Bone marrow (tissue), 2 donors: ENCODE measurements at regions not wholly inside any gene's neighbourhood (a gene's known extent, or its start where the extent isn't known, plus 50 kb on each side); places are given as distances from the start of the nearest gene placed in this dataset.
"Not testable (repeated sequence)": the region's sequence is repeated elsewhere in the genome, so short reads cannot be mapped to it uniquely, and the experiment has no call there.

ENCODE experiments used
- DNase-seq, 2 donors: peaks; one replicate each; lab custom pipeline; 2025; lab: John Stamatoyannopoulos, UW

DNA sequence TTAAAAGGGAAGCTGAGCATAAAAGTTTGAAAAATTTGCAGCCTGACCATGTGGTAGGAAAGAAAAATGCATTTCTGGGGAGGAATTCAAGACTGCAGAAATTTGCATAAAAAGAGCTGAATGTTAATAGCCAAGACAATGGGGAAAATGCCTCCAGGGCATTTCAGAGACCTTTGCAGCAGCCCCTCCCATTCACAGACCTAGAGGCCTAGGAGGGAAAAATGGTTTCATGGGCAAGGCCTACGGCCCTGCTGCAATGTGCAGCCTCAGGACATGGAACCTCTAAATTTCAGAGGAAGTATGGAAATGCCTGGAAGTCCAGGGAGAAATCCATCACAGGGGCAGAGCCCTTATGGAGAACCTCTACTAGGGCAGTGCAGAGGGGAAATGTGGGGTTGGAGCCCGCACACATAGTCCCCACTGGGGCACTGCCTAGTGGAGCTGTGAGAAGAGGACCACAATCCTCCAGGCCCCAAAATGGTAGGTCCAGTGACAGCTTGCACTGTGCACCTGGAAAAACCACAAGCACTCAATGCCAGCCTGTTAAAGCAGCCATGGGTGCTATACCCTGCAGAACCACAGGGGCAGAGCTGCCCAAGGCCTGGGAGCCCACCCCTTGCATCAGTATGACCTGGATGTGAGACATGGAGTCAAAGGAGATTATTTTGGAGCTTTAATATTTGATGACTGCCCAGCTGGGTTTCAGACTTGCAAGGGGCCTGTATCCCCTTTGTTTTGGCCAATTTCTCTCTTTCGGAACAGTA lies 243.8 kb downstream of the DNAJB9 start:
- no peak for DNase-seq

DNA sequence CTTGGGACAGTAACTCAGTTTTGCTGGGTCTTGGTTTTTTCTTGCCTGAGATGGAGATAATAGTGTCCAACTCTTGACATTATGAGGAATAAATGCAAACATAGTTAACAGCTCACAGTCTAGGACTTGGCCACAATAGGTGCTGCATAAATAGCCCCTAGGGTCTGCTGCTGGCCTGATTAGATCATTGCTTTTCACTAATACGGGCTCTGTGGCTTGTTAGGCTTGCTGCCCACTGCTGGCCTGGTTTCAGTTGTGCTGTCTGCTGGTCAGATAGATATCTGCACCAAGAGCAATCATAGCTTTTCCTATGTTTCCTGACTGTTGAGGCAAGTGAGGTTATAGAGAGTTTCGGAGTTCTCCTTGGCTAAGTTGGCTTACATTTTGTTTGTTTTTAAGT lies 246.1 kb downstream of the DNAJB9 start:
- no peak for DNase-seq

DNA sequence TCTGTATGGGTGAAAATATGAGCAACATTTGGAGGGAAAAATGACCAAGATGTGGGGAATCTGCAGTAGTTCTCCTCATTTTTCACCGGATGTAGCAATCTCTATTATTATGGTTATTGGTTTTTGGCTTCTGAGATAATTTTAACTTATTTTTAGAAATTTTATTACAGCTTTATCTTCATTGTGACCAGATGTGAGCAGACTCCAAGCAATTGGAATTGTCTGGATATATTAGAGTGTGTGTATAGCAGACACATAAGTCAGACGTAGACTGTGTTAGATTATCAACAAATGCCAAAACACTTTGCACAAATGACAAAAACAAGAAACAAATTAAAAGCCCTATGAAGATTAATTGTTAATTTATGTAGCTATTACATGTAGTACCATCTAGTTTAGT lies 249.1 kb downstream of the DNAJB9 start:
- DNase-seq = no peak

DNA sequence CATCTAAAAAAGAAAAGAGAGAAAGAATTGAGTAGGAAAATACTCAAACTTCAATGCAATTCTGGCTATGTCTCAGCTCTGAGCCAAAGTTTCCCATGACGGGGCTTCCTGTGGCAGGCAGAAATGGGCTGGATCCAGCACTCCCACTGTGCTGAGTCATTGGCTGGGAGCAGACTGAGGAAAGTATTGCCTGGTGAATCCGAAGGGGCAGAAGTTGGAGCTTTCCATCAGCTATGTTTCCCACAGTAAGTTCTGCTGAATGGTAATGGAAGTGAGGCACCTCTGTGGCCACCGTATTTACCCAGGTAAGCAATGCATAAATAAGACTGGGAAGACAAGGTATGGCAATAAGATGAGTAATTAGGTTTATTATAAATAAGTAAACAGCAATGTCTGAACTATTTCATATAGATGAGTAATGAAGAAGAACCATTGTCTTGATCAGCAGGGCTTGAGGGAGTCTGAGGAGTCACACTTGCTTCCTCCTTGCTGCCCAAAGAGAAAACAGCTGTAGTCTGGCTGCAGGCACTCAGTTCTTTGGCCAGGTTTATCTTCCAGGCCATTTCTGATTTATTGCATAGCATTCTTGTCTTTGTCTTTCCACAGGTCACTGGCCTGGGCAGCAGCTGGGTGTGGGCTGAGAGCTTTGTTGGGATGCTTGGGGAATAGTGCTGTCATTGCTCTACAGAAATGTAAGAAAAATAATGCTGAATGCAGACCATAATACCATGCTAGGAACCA lies 255.3 kb downstream of the DNAJB9 start:
- no peak for DNase-seq

DNA sequence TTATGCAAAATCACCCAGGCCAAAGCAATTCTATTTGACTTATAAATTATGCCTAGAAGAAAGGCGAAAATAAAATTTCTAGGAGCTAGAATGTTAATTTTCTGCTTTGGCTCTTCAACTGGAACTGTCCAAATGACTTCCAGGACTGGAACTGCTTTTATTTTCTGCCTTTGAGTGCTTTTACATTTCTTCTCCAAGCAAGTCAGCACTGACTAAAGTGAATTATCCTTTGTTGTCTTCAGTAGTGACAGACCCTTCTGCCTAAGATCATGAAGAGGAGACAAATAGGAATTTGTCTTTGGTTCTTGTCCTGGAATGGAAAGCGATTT lies 255.9 kb downstream of the DNAJB9 start:
- DNase-seq = no peak

DNA sequence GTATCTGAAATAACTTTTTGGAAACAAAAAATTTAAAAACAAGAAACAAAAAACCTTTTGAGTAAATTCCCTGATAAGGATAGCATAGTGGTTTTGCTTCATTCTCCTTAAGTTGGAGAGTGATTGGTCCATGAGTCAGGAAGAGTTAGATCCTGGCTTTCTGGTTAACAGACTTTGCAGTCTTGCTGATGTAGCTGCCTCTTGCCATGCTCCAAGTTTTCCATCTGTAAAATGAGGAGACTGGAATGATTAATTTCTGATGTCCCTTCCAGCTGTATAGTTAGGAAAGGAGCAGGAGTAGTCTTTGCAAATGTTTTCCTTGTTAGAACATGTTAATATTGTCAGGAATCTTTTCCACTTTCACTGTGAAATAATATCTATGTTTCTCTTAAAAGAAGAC lies 266.6 kb downstream of the DNAJB9 start:
- DNase-seq = no peak

DNA sequence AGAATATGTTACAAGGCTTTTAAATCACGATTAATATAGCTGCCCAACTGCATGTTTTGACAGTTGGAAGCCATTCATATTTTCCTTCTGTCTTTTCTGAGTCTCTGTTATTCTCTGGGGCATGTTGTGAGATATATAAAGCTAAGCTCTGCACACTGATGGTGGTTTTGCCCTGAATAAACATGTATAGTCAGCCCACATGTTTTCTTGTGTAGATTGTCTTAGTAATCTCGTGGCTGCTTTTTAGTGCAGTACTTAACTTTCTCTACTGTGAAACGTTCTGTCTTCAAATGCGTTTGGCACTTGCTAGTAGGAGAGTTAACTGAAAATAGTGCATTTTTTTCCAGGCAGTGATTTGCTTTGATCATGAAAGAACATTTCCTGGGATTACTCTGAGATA lies 268.5 kb downstream of the DNAJB9 start:
- DNase-seq = no peak

DNA sequence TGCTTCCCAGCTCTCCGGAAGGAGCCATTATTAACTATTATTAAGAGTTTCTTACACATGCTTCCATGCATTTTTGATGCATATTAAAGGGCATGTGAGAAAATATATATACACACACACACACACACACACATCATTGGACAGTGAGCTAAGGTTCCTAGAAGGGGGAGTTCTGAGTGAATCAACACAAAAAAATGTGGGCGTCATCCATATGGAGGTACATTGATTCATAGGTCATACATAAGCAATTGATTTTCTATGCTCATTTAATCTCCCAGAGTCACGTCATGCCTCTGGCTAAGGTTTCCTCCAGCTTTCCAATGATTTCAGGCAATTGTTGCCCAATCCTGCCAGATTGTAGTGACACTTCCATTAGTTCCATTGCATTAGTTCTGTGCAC lies 269.4 kb downstream of the DNAJB9 start:
- no peak for DNase-seq

DNA sequence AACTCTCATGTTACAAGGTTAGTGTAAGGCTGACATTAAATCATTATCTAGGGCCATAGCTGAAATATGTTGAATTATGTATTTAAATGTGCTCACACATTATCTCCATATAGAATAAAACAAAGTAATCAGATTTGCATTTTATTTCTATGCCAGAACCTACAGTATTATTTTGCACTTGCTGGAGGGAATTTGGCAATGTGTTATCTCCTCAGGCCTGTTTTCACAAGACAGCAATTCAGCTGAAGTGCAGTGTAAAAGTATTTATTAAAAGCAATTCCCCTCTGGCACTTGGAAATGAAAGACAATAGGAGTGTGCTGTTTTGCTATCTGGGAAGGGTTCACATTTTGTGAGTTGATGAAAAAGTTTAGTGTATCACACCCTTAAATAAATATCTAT lies 276.3 kb downstream of the DNAJB9 start:
- DNase-seq = no peak

DNA sequence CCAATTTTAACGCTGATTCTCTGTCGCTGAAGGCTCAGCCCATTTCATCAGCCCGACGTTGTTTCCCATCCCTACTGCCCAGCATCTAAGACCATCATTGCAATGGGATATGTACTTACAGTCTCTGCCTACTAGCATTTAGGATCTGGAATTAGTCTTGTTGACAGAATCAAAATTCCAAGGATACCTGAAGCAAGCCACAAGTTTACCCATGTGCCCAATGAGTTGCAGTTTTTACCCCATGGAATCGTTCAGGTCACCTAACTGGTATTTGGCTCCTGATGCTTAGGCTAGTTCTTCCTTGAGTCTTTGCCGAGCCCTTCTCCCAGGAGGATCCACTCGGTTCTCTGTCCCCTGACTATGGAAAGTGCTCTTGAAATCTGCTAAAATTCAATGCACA lies 276.8 kb downstream of the DNAJB9 start:
- DNase-seq = no peak

DNA sequence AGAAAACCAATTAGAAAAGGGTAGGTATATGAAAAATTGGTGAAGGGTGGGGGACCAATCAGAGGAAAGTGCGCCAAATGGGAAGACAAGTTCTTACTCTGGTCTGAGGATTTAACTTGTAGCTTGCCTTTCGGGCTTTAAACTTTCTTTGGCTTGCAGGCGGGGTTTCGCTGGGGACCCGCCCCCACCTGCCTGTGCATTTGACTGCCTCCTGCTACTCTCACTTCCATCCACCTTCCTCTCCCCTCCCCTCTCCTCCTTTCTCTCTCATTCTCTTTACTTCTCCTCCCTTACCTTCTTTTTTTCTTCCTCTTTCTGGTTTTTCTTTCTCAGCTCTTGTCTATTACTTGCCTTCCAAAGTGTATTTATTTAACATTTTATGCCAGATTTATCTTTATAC lies 278.8 kb downstream of the DNAJB9 start:
- DNase-seq = no peak

DNA sequence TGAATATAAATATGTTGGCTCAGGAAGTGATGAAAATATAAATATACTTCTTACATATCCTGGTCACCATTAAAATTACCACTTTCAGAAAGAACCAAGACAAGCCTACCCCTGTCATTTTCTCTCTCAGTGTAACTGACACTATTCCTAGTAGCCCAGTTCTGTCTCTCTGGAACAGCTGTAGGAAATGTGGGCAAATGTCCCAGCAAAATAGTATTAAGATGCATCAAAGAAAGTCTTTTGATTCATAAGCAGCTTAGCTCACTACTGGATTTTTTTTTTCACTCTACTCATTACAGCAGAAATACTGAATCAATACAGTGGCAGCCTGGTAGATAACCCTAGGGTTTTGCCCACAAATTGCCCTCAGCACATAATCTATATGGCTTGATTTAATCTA lies 290.9 kb downstream of the DNAJB9 start:
- DNase-seq = no peak

DNA sequence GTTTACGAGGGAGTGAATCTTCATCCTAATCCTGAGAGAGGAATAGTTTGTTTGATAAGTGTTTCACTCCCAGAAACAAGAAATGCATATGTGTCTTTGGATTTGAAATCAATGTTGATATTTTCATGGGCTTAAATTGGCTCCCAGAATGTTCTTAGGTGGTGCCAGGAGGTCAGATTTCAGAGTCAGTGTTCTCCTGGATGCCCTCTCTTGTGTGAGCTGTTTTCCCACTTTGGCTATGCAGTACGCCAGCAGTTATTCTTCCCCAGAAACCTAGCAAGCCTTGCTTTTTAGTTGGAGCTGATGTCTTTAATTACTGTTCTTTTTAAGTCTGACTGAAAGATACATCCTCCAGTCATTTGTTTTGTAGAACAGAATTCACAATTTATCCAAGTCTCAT lies 291.4 kb downstream of the DNAJB9 start:
- DNase-seq = no peak

DNA sequence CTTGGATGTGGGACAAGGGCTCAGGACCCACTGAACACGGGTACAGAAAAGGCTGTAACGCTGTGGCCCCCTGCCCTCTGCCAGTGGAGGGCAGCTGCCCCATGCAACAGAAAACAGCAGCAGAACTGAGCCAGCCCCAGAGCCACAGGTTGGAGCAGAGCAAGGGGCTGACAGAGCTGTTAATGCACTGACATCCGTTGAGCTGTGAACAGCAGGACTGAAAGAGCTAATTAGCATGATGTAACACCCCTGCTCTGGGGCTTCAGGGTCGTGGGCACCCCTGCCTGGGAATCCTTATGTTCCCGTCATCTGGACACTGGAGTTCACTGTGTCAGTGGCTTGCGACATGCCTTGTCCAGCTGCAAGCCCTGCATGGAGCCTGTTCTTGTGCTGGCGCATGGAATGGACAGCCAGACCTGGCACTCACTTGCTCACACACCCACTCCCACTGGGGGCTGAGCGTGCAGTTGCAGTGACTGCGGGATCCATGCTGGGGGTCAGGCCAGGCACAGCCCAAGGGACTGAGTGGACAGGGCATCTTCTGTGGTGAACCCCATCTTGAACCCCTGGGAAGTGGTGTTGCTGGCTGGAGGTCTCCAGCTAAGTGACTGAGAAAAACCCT lies 293.7 kb downstream of the DNAJB9 start:
- no peak for DNase-seq

DNA sequence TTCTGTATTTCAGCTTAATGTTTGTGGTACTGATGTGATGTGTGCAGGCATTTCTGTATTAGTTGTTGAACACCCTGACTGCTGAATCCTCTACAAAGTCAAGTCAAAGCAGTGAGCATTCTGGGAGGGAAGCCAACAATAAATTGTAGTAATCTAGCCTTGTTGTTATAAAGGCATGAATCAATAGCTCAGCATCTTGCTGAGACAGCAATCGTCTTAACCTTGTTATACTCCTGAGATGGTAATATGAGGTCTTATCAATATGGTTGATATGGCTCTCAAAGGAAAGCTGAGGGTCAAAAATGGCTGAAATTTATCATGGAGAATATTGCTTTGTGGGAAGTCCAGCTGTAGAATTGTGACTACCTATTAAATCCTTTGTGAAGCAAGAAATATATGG lies 299.4 kb downstream of the DNAJB9 start:
- no peak for DNase-seq

DNA sequence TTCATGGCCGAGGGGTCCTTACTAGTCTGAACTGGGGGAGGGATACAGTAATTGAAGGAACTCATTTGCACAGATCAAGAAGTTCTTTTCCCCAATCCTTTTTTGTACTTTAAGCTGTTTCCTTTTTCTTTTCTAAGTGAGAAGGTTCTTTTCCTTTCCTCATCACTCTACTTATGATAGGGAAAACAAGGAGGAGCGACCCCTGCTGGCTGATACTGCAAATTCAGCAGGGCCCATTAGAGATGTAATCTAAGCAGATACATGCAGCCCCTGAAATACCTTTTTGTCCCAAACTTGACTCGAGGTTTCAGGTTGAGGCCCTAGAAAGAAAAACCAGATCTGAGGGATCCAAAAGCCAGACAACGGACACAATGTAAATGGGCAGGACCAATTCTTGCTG lies 305.5 kb downstream of the DNAJB9 start:
- DNase-seq = no peak

DNA sequence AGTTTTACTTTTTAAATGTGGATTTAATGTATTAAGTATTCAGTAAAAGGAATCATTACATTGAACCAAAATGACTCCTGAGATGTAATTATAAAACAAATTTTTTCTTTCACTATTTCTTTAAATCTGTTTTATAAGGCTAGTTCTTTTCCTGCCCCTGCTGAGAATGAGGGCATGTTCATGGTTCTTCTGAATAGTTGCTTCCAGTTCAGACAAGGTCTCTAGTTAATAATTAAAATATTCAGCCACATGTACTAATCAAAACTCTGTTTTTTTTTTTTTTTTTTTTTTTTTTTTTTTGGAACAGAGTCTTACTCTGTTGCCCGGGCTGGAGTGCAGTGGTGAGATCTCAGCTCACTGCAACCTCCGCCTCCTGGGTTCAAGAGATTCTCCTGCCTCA lies 321.2 kb downstream of the DNAJB9 start:
- no peak for DNase-seq

DNA sequence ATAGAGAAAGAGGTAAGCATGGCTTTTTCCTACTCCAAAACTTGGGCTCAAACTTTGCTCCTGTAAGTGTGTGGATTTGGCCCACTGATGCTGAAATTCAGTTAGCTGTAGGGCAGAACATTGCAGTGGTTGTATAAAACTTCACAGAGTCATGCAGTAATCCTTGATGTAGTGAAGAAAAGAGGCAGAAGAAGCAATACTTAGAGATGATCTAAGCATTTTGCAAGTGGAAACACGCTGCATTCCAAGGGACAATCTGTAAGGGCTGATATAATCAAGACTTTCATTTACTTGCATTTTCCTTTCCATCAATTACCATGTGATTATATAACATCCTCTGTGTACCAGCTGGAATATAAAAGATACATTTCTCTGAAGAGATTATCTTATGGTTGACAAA lies 338.8 kb downstream of the DNAJB9 start:
- DNase-seq = no peak

DNA sequence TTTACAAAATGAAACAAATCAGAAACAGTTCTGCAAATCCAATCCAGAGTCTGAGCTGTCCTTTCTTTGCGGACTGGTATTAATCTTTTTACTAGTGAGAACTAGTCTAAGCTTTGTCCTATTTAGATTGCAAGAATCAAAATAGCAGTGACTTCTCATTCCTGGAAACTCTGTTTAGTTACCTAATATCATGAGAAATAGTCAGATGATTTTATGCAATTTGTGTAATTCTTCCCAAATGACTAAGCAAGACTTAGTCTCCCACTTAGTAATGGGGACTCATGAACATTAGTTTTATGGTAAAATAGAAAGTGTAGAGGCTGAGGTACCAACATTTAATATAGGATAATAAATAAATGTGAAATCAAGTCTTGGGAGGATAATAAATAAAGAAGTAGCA lies 341.3 kb downstream of the DNAJB9 start:
- no peak for DNase-seq

DNA sequence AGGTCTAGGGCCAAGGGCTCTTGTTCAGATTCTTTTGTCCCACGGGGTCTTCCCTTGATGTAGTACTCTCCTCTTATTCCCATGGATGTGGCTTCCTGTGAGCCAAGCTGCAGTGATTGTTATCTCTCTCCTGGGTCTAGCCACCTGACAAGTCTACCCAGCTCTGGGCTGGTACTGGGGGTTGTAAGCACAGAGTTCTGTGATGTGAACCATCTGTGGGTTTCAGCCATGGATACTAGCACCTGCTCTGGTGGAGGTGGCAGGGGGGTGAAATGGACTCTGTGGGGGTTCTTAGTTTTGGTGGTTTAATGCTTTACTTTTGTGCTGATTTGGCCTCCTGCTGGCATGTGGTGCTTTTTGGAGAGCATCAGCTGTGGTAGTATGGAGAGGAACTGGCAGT lies 350.8 kb downstream of the DNAJB9 start:
- DNase-seq = no peak

DNA sequence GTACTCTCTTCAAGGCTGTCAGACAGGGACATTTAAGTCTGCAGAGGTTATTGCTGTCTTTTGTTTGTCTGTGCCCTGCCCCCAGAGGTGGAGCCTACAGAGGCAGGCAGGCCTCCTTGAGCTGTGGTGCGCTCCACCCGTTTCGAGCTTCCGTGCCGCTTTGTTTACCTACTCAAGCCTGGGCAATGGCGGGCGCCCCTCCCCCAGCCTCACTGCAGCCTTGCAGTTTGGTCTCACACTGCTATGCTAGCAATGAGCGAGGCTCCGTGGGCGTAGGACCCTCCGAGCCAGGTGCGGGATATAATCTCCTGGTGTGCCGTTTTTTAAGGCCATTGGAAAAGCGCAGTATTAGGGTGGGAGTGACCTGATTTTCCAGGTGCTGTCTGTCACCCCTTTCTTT lies 373.4 kb downstream of the DNAJB9 start:
- not testable (repeated sequence) for DNase-seq

DNA sequence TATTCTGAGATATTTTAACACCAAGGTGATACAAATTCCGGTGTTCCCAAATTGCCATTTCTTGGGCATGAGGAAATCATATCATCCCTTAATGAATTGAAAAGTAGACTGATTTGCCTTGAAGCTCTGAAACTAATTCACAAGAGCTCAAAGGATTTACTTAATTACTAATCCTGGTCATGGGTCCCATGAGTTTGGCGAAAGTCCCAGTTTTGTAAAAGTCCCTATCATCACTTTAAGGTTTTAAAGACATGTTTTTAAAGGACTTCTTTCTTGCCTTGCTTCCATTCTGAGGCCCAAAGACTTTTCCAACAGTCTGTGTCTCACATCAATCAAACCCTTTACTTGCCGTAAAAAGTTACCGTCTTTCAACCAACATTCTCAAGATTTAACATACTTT lies 377.9 kb downstream of the DNAJB9 start:
- DNase-seq = no peak

DNA sequence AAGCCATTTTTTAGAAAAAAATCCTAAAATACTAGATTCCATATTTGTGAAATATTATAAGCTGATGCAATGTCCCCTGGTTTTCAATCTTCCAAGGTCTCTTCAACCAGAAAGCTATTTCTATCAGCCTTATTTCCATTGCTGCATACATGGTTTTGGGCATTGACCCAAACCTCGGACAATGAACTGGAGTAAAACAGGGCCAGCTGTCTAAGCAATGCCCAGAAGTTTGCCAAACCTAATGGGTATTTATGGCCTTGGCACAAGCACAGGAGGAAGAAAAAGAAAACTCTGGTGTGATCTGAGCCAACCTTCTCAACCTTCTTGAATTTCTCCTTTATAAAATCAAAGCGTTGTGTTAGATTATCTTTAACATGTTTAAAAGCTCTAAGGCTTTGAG lies 402.3 kb downstream of the DNAJB9 start:
- no peak for DNase-seq

DNA sequence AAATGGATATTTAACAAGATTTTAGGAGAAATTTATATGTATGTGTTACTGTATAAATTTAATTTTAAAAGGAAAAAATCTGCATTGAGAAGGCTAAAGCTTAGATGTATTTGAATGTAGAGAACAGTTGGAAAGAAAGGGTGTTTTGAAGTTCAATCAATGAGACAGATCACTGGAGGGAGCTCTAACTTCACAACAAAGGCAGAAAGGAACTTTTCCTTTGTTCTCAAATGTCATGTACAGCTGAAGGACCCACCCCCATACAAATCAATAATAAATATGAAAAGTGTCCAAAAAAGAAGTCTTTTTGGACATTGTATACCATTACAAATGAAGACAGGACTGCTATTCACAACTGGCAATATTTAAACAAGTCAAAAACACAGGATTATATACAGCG lies 403.4 kb downstream of the DNAJB9 start:
- DNase-seq = no peak
